Breast epithelium (tissue), 3 donors: ENCODE measurements at regions not wholly inside any gene's neighbourhood (a gene's known extent, or its start where the extent isn't known, plus 50 kb on each side); places are given as distances from the start of the nearest gene placed in this dataset.

Source experiments
- POLR2A ChIP-seq: fragments of 450-650 bp; IDR thresholded peaks from one replicate; pipeline ENCODE4 v1.6.1; 2016; ENCODE audit warnings: antibody characterized with exemption, mild to moderate bottlenecking, moderate library complexity
- POLR2AphosphoS5 ChIP-seq, 3 donors: sonication (generic); formaldehyde crosslinking; IDR thresholded peaks; one replicate each; pipeline ENCODE4 v1.6.1; 2017; ENCODE audit warnings: antibody characterized with exemption in 3 of 3
- TF ChIP-seq, protein P1 (sequence below), 3 donors: fragments of 450-650 bp; IDR thresholded peaks; one replicate each; pipeline ENCODE4 v1.5.1; 2016 to 2017; ENCODE audit warnings: antibody characterized with exemption in 3 of 3, mild to moderate bottlenecking in 3 of 3, moderate library complexity in 3 of 3

- TF ChIP-seq, protein P1, sequence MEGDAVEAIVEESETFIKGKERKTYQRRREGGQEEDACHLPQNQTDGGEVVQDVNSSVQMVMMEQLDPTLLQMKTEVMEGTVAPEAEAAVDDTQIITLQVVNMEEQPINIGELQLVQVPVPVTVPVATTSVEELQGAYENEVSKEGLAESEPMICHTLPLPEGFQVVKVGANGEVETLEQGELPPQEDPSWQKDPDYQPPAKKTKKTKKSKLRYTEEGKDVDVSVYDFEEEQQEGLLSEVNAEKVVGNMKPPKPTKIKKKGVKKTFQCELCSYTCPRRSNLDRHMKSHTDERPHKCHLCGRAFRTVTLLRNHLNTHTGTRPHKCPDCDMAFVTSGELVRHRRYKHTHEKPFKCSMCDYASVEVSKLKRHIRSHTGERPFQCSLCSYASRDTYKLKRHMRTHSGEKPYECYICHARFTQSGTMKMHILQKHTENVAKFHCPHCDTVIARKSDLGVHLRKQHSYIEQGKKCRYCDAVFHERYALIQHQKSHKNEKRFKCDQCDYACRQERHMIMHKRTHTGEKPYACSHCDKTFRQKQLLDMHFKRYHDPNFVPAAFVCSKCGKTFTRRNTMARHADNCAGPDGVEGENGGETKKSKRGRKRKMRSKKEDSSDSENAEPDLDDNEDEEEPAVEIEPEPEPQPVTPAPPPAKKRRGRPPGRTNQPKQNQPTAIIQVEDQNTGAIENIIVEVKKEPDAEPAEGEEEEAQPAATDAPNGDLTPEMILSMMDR (IDR thresholded peaks at IDR 0.05): no peak
- no peak for TF ChIP-seq POLR2AphosphoS5 (IDR thresholded peaks at IDR 0.05)
- no peak for TF ChIP-seq POLR2A
These were observed 153.3 kb upstream of the TPM1 start for GRCh38 chr15:62889141-62889661.
